ENCODE measurements at regions not wholly inside any gene's neighbourhood (a gene's known extent, or its start where the extent isn't known, plus 50 kb on each side); places are given as distances from the start of the nearest gene placed in this dataset.

DNA sequence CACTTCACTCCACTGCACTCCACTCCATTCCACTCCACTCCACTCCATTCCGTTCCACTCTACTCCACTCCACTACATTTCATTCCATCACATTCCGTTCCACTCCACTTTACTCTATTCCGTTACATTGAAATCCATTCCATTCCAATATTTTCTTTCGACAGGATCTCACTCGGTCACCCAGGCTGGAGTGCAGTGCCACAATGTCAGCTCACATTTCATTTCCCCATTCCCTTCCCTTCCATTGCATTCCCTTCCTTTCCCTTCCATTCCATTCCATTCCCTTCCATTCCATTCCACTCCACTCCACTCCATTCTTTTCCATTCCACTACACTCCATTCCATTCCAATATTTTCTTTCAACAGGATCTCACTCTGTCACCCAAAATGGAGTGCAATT is 1407.6 kb upstream of the USP9Y start:
- no peak for DNase-seq (ENCODE audit: low read depth in 2 of 3, low spot score in 2 of 3)

DNA sequence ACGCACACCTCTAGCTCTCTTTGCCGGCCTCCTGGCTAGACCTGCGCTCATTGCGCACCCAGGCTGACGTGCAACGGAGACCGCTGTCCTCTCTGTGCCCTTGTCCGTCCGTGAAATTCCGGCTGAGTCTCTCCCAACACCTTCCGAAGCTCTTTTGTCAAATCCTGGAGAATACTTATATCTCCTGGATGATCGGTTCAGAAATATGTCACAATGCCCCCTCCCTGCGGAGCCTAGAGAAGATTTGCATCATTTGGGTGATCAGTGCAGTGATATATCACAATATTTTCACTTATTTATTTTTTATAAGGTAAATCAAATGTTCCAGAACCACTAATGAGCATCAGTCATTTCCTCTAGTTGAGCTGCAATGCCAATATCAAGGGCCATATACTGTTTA is 1366.9 kb upstream of the USP9Y start:
- DNase-seq (ENCODE audit: low read depth in 2 of 3, low spot score in 2 of 3): peak in 2 of 3 donors; percentile 0 to 14
